Keratinocyte (primary cell): ENCODE measurements at regions not wholly inside any gene's neighbourhood (a gene's known extent, or its start where the extent isn't known, plus 50 kb on each side); places are given as distances from the start of the nearest gene placed in this dataset.

Source experiments
- DNase-seq: peaks from one replicate; pipeline ENCODE4 v3.0.0-alpha.2; 2011; ENCODE audit warnings: low read depth, missing footprints, low spot score
- FAIRE-seq: peaks from 2 replicates; lab custom pipeline; 2011; peaks lifted over from hg19 to GRCh38; lab: Jason Lieb, UNC
- H2AFZ ChIP-seq: 2 replicates; pipeline ENCODE4 v1.6.0; 2012; ENCODE audit warnings: low read length, control low read depth, inconsistent platforms; ENCODE audit not compliant: control insufficient read depth
- H3K27ac ChIP-seq: 2 replicates; pipeline ENCODE4 v1.5.1; 2011; ENCODE audit warnings: low read length; ENCODE audit not compliant: control insufficient read depth, insufficient read depth
- H3K27me3 ChIP-seq: 3 replicates; pipeline ENCODE4 v1.6.0; 2011; ENCODE audit warnings: low read length; ENCODE audit not compliant: control insufficient read depth, insufficient read depth; ENCODE audit errors: extremely low read depth
- H3K36me3 ChIP-seq, 2 experiments: 2 replicates in 1 of 2; 3 replicates in 1 of 2; pipeline ENCODE4 v1.5.1; 2011; ENCODE audit warnings: low read length in 2 of 2, mild to moderate bottlenecking in 1 of 2; ENCODE audit not compliant: control insufficient read depth in 2 of 2, insufficient read depth in 2 of 2; ENCODE audit errors: extremely low read depth in 1 of 2
- H3K4me1 ChIP-seq: 3 replicates; pipeline ENCODE4 v1.5.1; 2011; ENCODE audit warnings: low read length; ENCODE audit not compliant: control insufficient read depth, insufficient read depth; ENCODE audit errors: extremely low read depth
- H3K4me2 ChIP-seq: 3 replicates; pipeline ENCODE4 v1.6.0; 2011; ENCODE audit warnings: low read depth, low read length; ENCODE audit not compliant: control insufficient read depth, insufficient read depth; ENCODE audit errors: extremely low read depth
- H3K4me3 ChIP-seq, 3 experiments: fragments of 200-600 bp in 1 of 3; sonication (generic) in 1 of 3; 2 replicates in 2 of 3; 3 replicates in 1 of 3; pipeline ENCODE4 v1.5.1; 2011 to 2016; ENCODE audit warnings: low read length in 3 of 3, mild to moderate bottlenecking in 3 of 3, control low read depth in 2 of 3, inconsistent platforms in 1 of 3, low read depth in 1 of 3, mixed read lengths in 1 of 3, mixed run types in 1 of 3, moderate library complexity in 1 of 3; ENCODE audit not compliant: control insufficient read depth in 2 of 3, insufficient read depth in 2 of 3; ENCODE audit errors: extremely low read depth in 1 of 3
- H3K79me2 ChIP-seq: 2 replicates; pipeline ENCODE4 v1.6.0; 2012; ENCODE audit warnings: low read length; ENCODE audit not compliant: control insufficient read depth, insufficient read depth
- H3K9ac ChIP-seq: 3 replicates; pipeline ENCODE4 v1.6.0; 2011; ENCODE audit warnings: low read length; ENCODE audit not compliant: control insufficient read depth, insufficient read depth; ENCODE audit errors: extremely low read depth
- H3K9me1 ChIP-seq: 3 replicates; pipeline ENCODE4 v1.6.0; 2011; ENCODE audit warnings: low read length; ENCODE audit not compliant: control insufficient read depth, insufficient read depth; ENCODE audit errors: extremely low read depth
- H3K9me3 ChIP-seq: 2 replicates; pipeline ENCODE4 v1.5.1; 2012; ENCODE audit warnings: low read depth, low read length; ENCODE audit not compliant: control insufficient read depth
- H4K20me1 ChIP-seq: 3 replicates; pipeline ENCODE4 v1.6.0; 2011; ENCODE audit warnings: low read length; ENCODE audit not compliant: control insufficient read depth, insufficient read depth; ENCODE audit errors: extremely low read depth
- EZH2 ChIP-seq: IDR thresholded peaks from one replicate; pipeline ENCODE4 v1.6.1; 2012; ENCODE audit warnings: inconsistent platforms, mild to moderate bottlenecking, low read length, moderate library complexity
- dilution Hi-C: fragments of 300-500 bp; cut with MboI; formaldehyde crosslinking; loops from one replicate; pipeline ENCODE4 v1.7.0; 2020; ENCODE audit warnings: low sequenced_read_pairs; ENCODE audit not compliant: extremely low pct_ligation_motif_present
- small RNA-seq, 3 experiments: library from RNA; depleted of rRNA; stranded (forward); fragments of <200 nt; gene quantifications; one replicate each; pipeline ENCODE3, GENCODE V24; 2012; ENCODE audit warnings: low read depth in 3 of 3, low replicate concordance in 1 of 3; ENCODE audit not compliant: insufficient read length in 3 of 3
- TF ChIP-seq, protein P1 (sequence below), 3 experiments: IDR thresholded peaks in 1 of 3; conservative IDR thresholded peaks in 1 of 3; optimal IDR thresholded peaks in 1 of 3; 2 replicates in 2 of 3; 3 replicates in 1 of 3; pipeline versions ENCODE3 to v1.5.1; 2011; ENCODE audit warnings: low read length in 3 of 3, mild to moderate bottlenecking in 3 of 3, moderate library complexity in 2 of 3, control low read depth in 1 of 3, inconsistent platforms in 1 of 3; ENCODE audit not compliant: insufficient read depth in 2 of 3; ENCODE audit errors: extremely low read depth in 1 of 3

DNA sequence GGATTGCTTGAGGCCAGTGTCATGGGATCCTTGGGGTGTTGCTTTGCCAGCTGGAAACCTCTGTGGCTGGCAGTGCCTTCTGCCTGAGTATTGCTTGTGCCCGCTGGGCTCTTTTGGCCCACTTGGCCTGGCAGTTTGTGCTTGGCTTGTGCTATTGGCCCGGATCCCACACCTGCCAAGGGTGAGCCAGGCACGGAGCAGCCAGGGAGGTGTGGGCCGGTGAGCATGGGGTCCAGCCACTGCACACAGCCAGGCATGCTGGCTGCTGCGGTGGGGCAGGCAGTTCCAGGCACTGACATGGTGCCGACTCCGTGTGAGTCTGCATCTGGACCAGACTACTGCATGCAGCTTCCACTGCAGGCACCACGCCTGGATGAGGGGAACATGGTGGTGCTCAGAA is 62.5 kb upstream of the SYNCRIP start:
- Histone ChIP-seq H3K27me3 (no peaks in the 10 kb centered on the region), H3K36me3 (no peaks in the 10 kb centered on the region), H3K9me3 (no peaks in the 10 kb centered on the region), H3K4me3 (no peak overlapping the region), H3K4me1 (no peaks in the 10 kb centered on the region), H3K9me1 (no peaks in the 10 kb centered on the region), H3K79me2 (no peaks in the 10 kb centered on the region), H2AFZ (no peak overlapping the region), H3K9ac (no peak overlapping the region), H3K4me2 (no peak overlapping the region), H4K20me1 (no peaks in the 10 kb centered on the region), H3K27ac (no peak overlapping the region)
- DNase-seq, result no peak
- no peak for TF ChIP-seq EZH2
- TF ChIP-seq, protein P1, sequence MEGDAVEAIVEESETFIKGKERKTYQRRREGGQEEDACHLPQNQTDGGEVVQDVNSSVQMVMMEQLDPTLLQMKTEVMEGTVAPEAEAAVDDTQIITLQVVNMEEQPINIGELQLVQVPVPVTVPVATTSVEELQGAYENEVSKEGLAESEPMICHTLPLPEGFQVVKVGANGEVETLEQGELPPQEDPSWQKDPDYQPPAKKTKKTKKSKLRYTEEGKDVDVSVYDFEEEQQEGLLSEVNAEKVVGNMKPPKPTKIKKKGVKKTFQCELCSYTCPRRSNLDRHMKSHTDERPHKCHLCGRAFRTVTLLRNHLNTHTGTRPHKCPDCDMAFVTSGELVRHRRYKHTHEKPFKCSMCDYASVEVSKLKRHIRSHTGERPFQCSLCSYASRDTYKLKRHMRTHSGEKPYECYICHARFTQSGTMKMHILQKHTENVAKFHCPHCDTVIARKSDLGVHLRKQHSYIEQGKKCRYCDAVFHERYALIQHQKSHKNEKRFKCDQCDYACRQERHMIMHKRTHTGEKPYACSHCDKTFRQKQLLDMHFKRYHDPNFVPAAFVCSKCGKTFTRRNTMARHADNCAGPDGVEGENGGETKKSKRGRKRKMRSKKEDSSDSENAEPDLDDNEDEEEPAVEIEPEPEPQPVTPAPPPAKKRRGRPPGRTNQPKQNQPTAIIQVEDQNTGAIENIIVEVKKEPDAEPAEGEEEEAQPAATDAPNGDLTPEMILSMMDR (optimal IDR thresholded peaks at IDR 0.05 in 1 of 3, IDR thresholded peaks at IDR 0.05 in 1 of 3, conservative IDR thresholded peaks at IDR 0.05 in 1 of 3; ENCODE audit: extremely low read depth in 1 of 3, insufficient read depth in 2 of 3, low read length in 3 of 3), result no peak
- dilution Hi-C loops, result no loop called here
- no peak for FAIRE-seq

DNA sequence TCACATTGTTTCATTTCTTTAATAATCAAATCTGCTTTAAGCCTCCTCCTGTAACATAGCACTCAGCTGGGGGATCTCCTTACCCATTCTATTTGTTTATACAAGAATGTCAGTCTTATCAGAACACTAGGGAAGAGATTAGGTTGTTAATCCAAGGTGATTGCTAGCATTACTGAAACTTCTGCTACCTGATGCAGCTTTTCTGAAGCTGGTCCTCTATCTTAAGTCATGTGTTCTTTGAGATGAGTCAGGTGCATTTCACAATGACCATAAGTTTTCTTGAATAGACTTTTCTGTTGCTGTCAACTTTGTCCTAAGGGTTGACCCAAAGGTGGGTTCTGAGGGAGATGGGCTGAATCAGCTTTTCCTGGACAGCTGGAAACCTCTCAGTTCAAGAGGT is 60.7 kb upstream of the SYNCRIP start:
- FAIRE-seq, result no peak
- Histone ChIP-seq H3K27ac (no peak overlapping the region), H3K36me3 (no peaks in the 10 kb centered on the region), H3K9ac (no peak overlapping the region), H2AFZ (no peak overlapping the region), H3K4me2 (no peak overlapping the region), H4K20me1 (no peaks in the 10 kb centered on the region), H3K79me2 (no peaks in the 10 kb centered on the region), H3K4me3 (no peak overlapping the region), H3K27me3 (no peaks in the 10 kb centered on the region), H3K9me1 (no peaks in the 10 kb centered on the region), H3K9me3 (no peaks in the 10 kb centered on the region), H3K4me1 (no peaks in the 10 kb centered on the region)
- no peak for DNase-seq
- TF ChIP-seq, protein P1 (optimal IDR thresholded peaks at IDR 0.05 in 1 of 3, IDR thresholded peaks at IDR 0.05 in 1 of 3, conservative IDR thresholded peaks at IDR 0.05 in 1 of 3; ENCODE audit: extremely low read depth in 1 of 3, insufficient read depth in 2 of 3, low read length in 3 of 3), result no peak
- no peak for TF ChIP-seq EZH2
- dilution Hi-C loops, result no loop called here

Small RNA genes lying in the stretch of these regions (small RNA-seq; reads per million reads assigned to genes)
- gene RF00019, result 0 reads per million in 3 experiments
- 0 reads per million in 3 experiments for gene RN7SL643P
- gene RNU4-12P, result 0 reads per million in 3 experiments
- 0 reads per million in 3 experiments for gene RNU4-72P
- 0 reads per million in 3 experiments for gene SMIM11P1
